Eye (tissue), 1 donor: ENCODE measurements at regions not wholly inside any gene's neighbourhood (a gene's known extent, or its start where the extent isn't known, plus 50 kb on each side); places are given as distances from the start of the nearest gene placed in this dataset.
A peak's percentile ranks its signal among the peaks of the same experiment; 100 is the strongest.

ENCODE experiments used
- DNase-seq: peaks from one replicate; pipeline ENCODE4 v3.0.0-alpha.2; 2015

- peak; percentile 53 for DNase-seq
Measured at GRCh38 chr18:22545066-22545760, 127.5 kb upstream of the CTAGE1 start.

- no peak for DNase-seq
Measured at GRCh38 chr18:22546905-22547570, 129.3 kb upstream of the CTAGE1 start.

GRCh38 chr18:22547807-22548561 lies 130.3 kb upstream of the CTAGE1 start:
- no peak for DNase-seq

GRCh38 chr18:22549260-22549937 lies 131.7 kb upstream of the CTAGE1 start:
- no peak for DNase-seq

- no peak for DNase-seq
Measured at GRCh38 chr18:22550366-22550765, 132.7 kb upstream of the CTAGE1 start.

- DNase-seq = no peak
Measured at GRCh38 chr18:22550861-22551260, 133.1 kb upstream of the CTAGE1 start.

- DNase-seq = no peak
Measured at GRCh38 chr18:22551536-22552151, 133.9 kb upstream of the CTAGE1 start.

GRCh38 chr18:22552254-22552653 lies 134.5 kb upstream of the CTAGE1 start:
- DNase-seq = no peak

GRCh38 chr18:22552899-22553460 lies 135.3 kb upstream of the CTAGE1 start:
- DNase-seq = no peak

GRCh38 chr18:22556222-22557167 lies 138.8 kb upstream of the CTAGE1 start:
- DNase-seq = no peak

- DNase-seq = no peak
Measured at GRCh38 chr18:22557168-22557941, 139.6 kb upstream of the CTAGE1 start.

GRCh38 chr18:22558945-22559385 lies 141.2 kb upstream of the CTAGE1 start:
- peak; percentile 67 for DNase-seq

- DNase-seq = peak; percentile 82
Measured at GRCh38 chr18:22559414-22560274, 141.9 kb upstream of the CTAGE1 start.

- DNase-seq = no peak
Measured at GRCh38 chr18:22560275-22560610, 142.5 kb upstream of the CTAGE1 start.

- no peak for DNase-seq
Measured at GRCh38 chr18:22560797-22561196, 143.1 kb upstream of the CTAGE1 start.

- DNase-seq = peak; percentile 83
Measured at GRCh38 chr18:22563164-22563583, 145.5 kb upstream of the CTAGE1 start.

- DNase-seq = no peak
Measured at GRCh38 chr18:22564036-22564435, 146.3 kb upstream of the CTAGE1 start.

- DNase-seq = no peak
Measured at GRCh38 chr18:22566703-22567420, 149.1 kb upstream of the CTAGE1 start.

- DNase-seq = no peak
Measured at GRCh38 chr18:22567794-22568193, 150.1 kb upstream of the CTAGE1 start.
